H1 (cell line): ENCODE measurements at regions not wholly inside any gene's neighbourhood (a gene's known extent, or its start where the extent isn't known, plus 50 kb on each side); places are given as distances from the start of the nearest gene placed in this dataset.

Experiments
- BCL11A ChIP-seq, 2 experiments: IDR thresholded peaks; one replicate each; pipeline ENCODE4 v1.6.1; 2011; ENCODE audit warnings: low read depth in 2 of 2, low read length in 2 of 2, mild to moderate bottlenecking in 2 of 2
- CBX8 ChIP-seq: fragments of 300-800, 300-1000 bp; sonication (generic); IDR thresholded peaks from 2 replicates; pipeline ENCODE4 v1.7.1; 2016; ENCODE audit warnings: low read depth, low read length, borderline replicate concordance
- EGR1 ChIP-seq: IDR thresholded peaks from 2 replicates; pipeline ENCODE4 v1.6.1; 2011; ENCODE audit warnings: low read depth, low read length, borderline replicate concordance
- HDAC6 ChIP-seq: IDR thresholded peaks from one replicate; pipeline ENCODE4 v1.7.1; 2012; ENCODE audit warnings: low read depth, mild to moderate bottlenecking, inconsistent platforms, low read length, moderate library complexity
- NRF1 ChIP-seq: IDR thresholded peaks from 2 replicates; pipeline ENCODE4 v1.6.1; 2011; ENCODE audit warnings: mild to moderate bottlenecking, low read depth, low read length, improper control_type of control experiment
- TF ChIP-seq, protein P1 (sequence below): fragments of 300-600 bp; sonication (generic); IDR thresholded peaks from 2 replicates; pipeline ENCODE4 v1.7.1; 2012; ENCODE audit warnings: low read length, moderate library complexity, mild to moderate bottlenecking, inconsistent platforms; ENCODE audit not compliant: insufficient replicate concordance
- TF ChIP-seq, protein P2 (sequence below), 3 experiments: IDR thresholded peaks; 1 replicate in 2 of 3; 2 replicates in 1 of 3; pipeline versions ENCODE4 v1.5.1 to v1.6.1; 2011; ENCODE audit warnings: low read length in 3 of 3, mild to moderate bottlenecking in 3 of 3, inconsistent platforms in 2 of 3, low read depth in 1 of 3, moderate library complexity in 1 of 3; ENCODE audit not compliant: insufficient read depth in 1 of 3; ENCODE audit errors: control extremely low read depth in 1 of 3

DNA sequence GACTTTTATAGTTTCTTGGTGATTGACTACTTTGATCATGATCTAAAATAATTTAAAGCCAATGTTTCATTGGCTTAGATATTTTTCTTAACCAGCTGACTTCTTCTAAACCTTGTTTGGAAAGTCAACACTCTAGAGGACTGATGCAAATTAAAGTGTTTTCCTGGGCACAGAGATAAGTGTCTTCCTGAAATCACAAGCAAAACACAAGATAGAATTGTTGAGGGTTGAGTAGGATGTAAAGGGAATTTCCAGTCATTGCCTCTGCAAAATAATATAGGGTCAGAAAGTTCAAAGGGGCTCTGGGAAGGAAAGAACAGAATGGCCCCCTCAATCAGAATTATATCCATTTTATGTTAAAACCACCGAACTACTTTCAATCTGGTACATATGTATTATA is 156.3 kb upstream of the LRIG3 start (continued):
- TF ChIP-seq, protein P1, sequence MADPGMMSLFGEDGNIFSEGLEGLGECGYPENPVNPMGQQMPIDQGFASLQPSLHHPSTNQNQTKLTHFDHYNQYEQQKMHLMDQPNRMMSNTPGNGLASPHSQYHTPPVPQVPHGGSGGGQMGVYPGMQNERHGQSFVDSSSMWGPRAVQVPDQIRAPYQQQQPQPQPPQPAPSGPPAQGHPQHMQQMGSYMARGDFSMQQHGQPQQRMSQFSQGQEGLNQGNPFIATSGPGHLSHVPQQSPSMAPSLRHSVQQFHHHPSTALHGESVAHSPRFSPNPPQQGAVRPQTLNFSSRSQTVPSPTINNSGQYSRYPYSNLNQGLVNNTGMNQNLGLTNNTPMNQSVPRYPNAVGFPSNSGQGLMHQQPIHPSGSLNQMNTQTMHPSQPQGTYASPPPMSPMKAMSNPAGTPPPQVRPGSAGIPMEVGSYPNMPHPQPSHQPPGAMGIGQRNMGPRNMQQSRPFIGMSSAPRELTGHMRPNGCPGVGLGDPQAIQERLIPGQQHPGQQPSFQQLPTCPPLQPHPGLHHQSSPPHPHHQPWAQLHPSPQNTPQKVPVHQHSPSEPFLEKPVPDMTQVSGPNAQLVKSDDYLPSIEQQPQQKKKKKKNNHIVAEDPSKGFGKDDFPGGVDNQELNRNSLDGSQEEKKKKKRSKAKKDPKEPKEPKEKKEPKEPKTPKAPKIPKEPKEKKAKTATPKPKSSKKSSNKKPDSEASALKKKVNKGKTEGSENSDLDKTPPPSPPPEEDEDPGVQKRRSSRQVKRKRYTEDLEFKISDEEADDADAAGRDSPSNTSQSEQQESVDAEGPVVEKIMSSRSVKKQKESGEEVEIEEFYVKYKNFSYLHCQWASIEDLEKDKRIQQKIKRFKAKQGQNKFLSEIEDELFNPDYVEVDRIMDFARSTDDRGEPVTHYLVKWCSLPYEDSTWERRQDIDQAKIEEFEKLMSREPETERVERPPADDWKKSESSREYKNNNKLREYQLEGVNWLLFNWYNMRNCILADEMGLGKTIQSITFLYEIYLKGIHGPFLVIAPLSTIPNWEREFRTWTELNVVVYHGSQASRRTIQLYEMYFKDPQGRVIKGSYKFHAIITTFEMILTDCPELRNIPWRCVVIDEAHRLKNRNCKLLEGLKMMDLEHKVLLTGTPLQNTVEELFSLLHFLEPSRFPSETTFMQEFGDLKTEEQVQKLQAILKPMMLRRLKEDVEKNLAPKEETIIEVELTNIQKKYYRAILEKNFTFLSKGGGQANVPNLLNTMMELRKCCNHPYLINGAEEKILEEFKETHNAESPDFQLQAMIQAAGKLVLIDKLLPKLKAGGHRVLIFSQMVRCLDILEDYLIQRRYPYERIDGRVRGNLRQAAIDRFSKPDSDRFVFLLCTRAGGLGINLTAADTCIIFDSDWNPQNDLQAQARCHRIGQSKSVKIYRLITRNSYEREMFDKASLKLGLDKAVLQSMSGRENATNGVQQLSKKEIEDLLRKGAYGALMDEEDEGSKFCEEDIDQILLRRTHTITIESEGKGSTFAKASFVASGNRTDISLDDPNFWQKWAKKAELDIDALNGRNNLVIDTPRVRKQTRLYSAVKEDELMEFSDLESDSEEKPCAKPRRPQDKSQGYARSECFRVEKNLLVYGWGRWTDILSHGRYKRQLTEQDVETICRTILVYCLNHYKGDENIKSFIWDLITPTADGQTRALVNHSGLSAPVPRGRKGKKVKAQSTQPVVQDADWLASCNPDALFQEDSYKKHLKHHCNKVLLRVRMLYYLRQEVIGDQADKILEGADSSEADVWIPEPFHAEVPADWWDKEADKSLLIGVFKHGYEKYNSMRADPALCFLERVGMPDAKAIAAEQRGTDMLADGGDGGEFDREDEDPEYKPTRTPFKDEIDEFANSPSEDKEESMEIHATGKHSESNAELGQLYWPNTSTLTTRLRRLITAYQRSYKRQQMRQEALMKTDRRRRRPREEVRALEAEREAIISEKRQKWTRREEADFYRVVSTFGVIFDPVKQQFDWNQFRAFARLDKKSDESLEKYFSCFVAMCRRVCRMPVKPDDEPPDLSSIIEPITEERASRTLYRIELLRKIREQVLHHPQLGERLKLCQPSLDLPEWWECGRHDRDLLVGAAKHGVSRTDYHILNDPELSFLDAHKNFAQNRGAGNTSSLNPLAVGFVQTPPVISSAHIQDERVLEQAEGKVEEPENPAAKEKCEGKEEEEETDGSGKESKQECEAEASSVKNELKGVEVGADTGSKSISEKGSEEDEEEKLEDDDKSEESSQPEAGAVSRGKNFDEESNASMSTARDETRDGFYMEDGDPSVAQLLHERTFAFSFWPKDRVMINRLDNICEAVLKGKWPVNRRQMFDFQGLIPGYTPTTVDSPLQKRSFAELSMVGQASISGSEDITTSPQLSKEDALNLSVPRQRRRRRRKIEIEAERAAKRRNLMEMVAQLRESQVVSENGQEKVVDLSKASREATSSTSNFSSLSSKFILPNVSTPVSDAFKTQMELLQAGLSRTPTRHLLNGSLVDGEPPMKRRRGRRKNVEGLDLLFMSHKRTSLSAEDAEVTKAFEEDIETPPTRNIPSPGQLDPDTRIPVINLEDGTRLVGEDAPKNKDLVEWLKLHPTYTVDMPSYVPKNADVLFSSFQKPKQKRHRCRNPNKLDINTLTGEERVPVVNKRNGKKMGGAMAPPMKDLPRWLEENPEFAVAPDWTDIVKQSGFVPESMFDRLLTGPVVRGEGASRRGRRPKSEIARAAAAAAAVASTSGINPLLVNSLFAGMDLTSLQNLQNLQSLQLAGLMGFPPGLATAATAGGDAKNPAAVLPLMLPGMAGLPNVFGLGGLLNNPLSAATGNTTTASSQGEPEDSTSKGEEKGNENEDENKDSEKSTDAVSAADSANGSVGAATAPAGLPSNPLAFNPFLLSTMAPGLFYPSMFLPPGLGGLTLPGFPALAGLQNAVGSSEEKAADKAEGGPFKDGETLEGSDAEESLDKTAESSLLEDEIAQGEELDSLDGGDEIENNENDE: no peak
- TF ChIP-seq BCL11A (IDR thresholded peaks at IDR 0.05; ENCODE audit: low read depth in 2 of 2, low read length in 2 of 2): no peak
- no peak for TF ChIP-seq EGR1
- TF ChIP-seq, protein P2, sequence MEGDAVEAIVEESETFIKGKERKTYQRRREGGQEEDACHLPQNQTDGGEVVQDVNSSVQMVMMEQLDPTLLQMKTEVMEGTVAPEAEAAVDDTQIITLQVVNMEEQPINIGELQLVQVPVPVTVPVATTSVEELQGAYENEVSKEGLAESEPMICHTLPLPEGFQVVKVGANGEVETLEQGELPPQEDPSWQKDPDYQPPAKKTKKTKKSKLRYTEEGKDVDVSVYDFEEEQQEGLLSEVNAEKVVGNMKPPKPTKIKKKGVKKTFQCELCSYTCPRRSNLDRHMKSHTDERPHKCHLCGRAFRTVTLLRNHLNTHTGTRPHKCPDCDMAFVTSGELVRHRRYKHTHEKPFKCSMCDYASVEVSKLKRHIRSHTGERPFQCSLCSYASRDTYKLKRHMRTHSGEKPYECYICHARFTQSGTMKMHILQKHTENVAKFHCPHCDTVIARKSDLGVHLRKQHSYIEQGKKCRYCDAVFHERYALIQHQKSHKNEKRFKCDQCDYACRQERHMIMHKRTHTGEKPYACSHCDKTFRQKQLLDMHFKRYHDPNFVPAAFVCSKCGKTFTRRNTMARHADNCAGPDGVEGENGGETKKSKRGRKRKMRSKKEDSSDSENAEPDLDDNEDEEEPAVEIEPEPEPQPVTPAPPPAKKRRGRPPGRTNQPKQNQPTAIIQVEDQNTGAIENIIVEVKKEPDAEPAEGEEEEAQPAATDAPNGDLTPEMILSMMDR (IDR thresholded peaks at IDR 0.05; ENCODE audit: control extremely low read depth in 1 of 3, insufficient read depth in 1 of 3, low read depth in 1 of 3, low read length in 3 of 3): no peak
- no peak for TF ChIP-seq HDAC6
- no peak for TF ChIP-seq CBX8
- TF ChIP-seq NRF1: no peak
